GM21737 (cell line): ENCODE measurements at regions not wholly inside any gene's neighbourhood (a gene's known extent, or its start where the extent isn't known, plus 50 kb on each side); places are given as distances from the start of the nearest gene placed in this dataset.
"Not testable (repeated sequence)": the region's sequence is repeated elsewhere in the genome, so short reads cannot be mapped to it uniquely, and the experiment has no call there.

ENCODE experiments used
- ATAC-seq: cut with Tn5 transposase; IDR thresholded peaks from one replicate; pipeline ENCODE4 v1.9.1; 2021; ENCODE audit warnings: mild to moderate bottlenecking, moderate library complexity; ENCODE audit not compliant: unreplicated experiment

GRCh38 chr1:78715181-78715661, 65.6 kb downstream of the IFI44 start:
- ATAC-seq, result no peak

- no peak for ATAC-seq
Measured at GRCh38 chr1:78716186-78716585, 66.6 kb downstream of the IFI44 start.

GRCh38 chr1:78718566-78718965, 68.9 kb downstream of the IFI44 start:
- no peak for ATAC-seq

- no peak for ATAC-seq
Measured at GRCh38 chr1:78721136-78721535, 71.5 kb downstream of the IFI44 start.

- no peak for ATAC-seq
Measured at GRCh38 chr1:78722105-78722504, 72.5 kb downstream of the IFI44 start.

- ATAC-seq, result no peak
Measured at GRCh38 chr1:78722521-78722920, 72.9 kb downstream of the IFI44 start.

- no peak for ATAC-seq
Measured at GRCh38 chr1:78722947-78723346, 73.3 kb downstream of the IFI44 start.

- no peak for ATAC-seq
Measured at GRCh38 chr1:78726686-78727085, 77.1 kb downstream of the IFI44 start.

GRCh38 chr1:78728359-78728758, 78.7 kb downstream of the IFI44 start:
- ATAC-seq, result no peak

GRCh38 chr1:78730054-78730453, 80.4 kb downstream of the IFI44 start:
- no peak for ATAC-seq

- ATAC-seq, result no peak
Measured at GRCh38 chr1:78731674-78732073, 82.0 kb downstream of the IFI44 start.

- ATAC-seq, result no peak
Measured at GRCh38 chr1:78737241-78737640, 87.6 kb downstream of the IFI44 start.

- no peak for ATAC-seq
Measured at GRCh38 chr1:78743626-78744025, 94.0 kb downstream of the IFI44 start.

- ATAC-seq, result no peak
Measured at GRCh38 chr1:78745111-78745510, 95.5 kb downstream of the IFI44 start.

- not testable (repeated sequence) for ATAC-seq
Measured at GRCh38 chr1:78753679-78754078, 104.0 kb downstream of the IFI44 start.

GRCh38 chr1:78755986-78756385, 106.4 kb downstream of the IFI44 start:
- ATAC-seq, result no peak

GRCh38 chr1:78758506-78758905, 108.9 kb downstream of the IFI44 start:
- ATAC-seq, result no peak

- no peak for ATAC-seq
Measured at GRCh38 chr1:78759881-78760280, 110.2 kb downstream of the IFI44 start.

GRCh38 chr1:78760858-78761257, 111.2 kb downstream of the IFI44 start:
- no peak for ATAC-seq

GRCh38 chr1:78762113-78762512, 112.5 kb downstream of the IFI44 start:
- ATAC-seq, result no peak

GRCh38 chr1:78765489-78765888, 115.9 kb downstream of the IFI44 start:
- ATAC-seq, result no peak

GRCh38 chr1:78779831-78780230, 130.2 kb downstream of the IFI44 start:
- ATAC-seq, result no peak

GRCh38 chr1:78787544-78787943, 137.9 kb downstream of the IFI44 start:
- no peak for ATAC-seq

- no peak for ATAC-seq
Measured at GRCh38 chr1:78790174-78790573, 140.5 kb downstream of the IFI44 start.
